Nephron (organoid): ENCODE measurements at regions not wholly inside any gene's neighbourhood (a gene's known extent, or its start where the extent isn't known, plus 50 kb on each side); places are given as distances from the start of the nearest gene placed in this dataset.
"Not testable (repeated sequence)": the region's sequence is repeated elsewhere in the genome, so short reads cannot be mapped to it uniquely, and the experiment has no call there.

Experiments used
- H3K27ac Mint-ChIP-seq, 3 experiments: 2 replicates each; pipeline ENCODE4 v1.8.0; 2020; ENCODE audit warnings: mixed read lengths in 3 of 3, mild to moderate bottlenecking in 2 of 3, moderate library complexity in 1 of 3
- H3K27me3 Mint-ChIP-seq: 2 replicates; pipeline ENCODE4 v1.8.0; 2021; ENCODE audit warnings: low read depth, mild to moderate bottlenecking, moderate library complexity, mixed read lengths
- H3K36me3 Mint-ChIP-seq: 2 replicates; pipeline ENCODE4 v1.8.0; 2020; ENCODE audit warnings: low read depth, mixed read lengths
- H3K4me1 Mint-ChIP-seq: 2 replicates; pipeline ENCODE4 v1.8.0; 2020; ENCODE audit warnings: mixed read lengths
- H3K4me3 Mint-ChIP-seq, 3 experiments: 2 replicates each; pipeline ENCODE4 v1.8.0; 2020; ENCODE audit warnings: mild to moderate bottlenecking in 3 of 3, mixed read lengths in 3 of 3, moderate library complexity in 2 of 3
- H3K9me3 Mint-ChIP-seq: 2 replicates; pipeline ENCODE4 v1.8.0; 2020; ENCODE audit warnings: mixed read lengths
- CTCF ChIP-seq, 3 experiments: fragments of 200-600 bp; sonication (generic); IDR thresholded peaks; one replicate each; pipeline ENCODE4 v1.5.0; 2021; ENCODE audit warnings: antibody characterized with exemption in 3 of 3; ENCODE audit not compliant: unreplicated experiment in 3 of 3

GRCh38 chr16:65372171-65372570 lies 250.3 kb upstream of the CDH11 start:
- Mint-ChIP-seq H3K27me3 (peaks cover 5% of the 10 kb centered on the region), H3K4me1 (peaks cover 22% of the 10 kb centered on the region), H3K36me3 (no peaks in the 10 kb centered on the region), H3K9me3 (peaks cover 2% of the 10 kb centered on the region), H3K27ac (peak overlapping the region in 1 of 3 experiments; percentile 4), H3K4me3 (no peak overlapping the region)
- no peak for TF ChIP-seq CTCF (IDR thresholded peaks at IDR 0.05; ENCODE audit: unreplicated experiment in 3 of 3)

- Mint-ChIP-seq H3K27me3 (peaks cover 5% of the 10 kb centered on the region), H3K4me3 (no peak overlapping the region), H3K27ac (peak overlapping the region in 1 of 3 experiments; percentile 44), H3K36me3 (no peaks in the 10 kb centered on the region), H3K9me3 (peaks cover 2% of the 10 kb centered on the region), H3K4me1 (peaks cover 4% of the 10 kb centered on the region)
- no peak for TF ChIP-seq CTCF (IDR thresholded peaks at IDR 0.05; ENCODE audit: unreplicated experiment in 3 of 3)
Observed at GRCh38 chr16:65365732-65366715, 244.2 kb upstream of the CDH11 start.

DNA sequence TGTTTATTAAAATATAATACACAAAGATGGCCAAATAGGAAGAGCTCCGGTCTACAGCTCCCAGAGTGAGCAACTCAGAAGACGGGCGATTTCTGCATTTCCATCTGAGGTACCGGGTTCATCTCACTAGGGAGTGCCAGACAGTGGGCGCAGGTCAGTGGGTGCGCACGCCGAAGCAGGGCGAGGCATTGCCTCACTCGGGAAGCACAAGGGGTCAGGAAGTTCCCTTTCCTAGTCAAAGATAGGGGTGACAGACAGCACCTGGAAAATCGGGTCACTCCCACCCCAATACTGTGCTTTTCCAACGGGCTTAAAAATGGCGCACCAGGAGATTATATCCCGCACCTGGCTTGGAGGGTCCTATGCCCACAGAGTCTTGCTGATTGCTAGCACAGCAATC lies 234.9 kb upstream of the CDH11 start:
- H3K27ac Mint-ChIP-seq, H3K27me3 Mint-ChIP-seq, H3K4me3 Mint-ChIP-seq, H3K36me3 Mint-ChIP-seq, H3K4me1 Mint-ChIP-seq: not testable (repeated sequence)
- peaks cover 22% of the 10 kb centered on the region for H3K9me3 Mint-ChIP-seq

- H3K27ac Mint-ChIP-seq = no peak overlapping the region
- peaks cover 22% of the 10 kb centered on the region for H3K9me3 Mint-ChIP-seq
- H3K4me1 Mint-ChIP-seq = no peaks in the 10 kb centered on the region
- no peak for TF ChIP-seq CTCF (IDR thresholded peaks at IDR 0.05; ENCODE audit: unreplicated experiment in 3 of 3)
- H3K36me3 Mint-ChIP-seq = peaks cover 3% of the 10 kb centered on the region
- H3K4me3 Mint-ChIP-seq = no peak overlapping the region
- H3K27me3 Mint-ChIP-seq = no peaks in the 10 kb centered on the region
Observed at GRCh38 chr16:65355706-65356105, 233.8 kb upstream of the CDH11 start.

DNA sequence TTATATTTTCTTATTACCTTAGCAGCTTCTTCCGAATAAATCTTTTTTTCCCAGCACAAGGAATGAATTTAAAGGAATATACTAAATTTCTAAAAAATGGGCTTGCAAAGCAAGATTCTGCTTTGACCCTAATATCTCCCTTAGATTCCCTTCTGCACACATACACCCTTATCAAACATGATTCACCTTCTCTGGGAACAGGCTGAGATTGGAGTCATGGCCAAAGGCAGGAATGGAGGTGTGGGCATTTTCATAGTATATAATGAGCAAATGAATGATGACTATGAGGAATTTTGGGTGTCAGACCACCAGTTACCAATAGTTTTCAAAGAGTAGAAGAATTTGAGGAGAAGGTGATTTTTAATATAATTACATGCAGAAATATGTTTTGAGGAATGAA lies 231.3 kb upstream of the CDH11 start:
- no peak overlapping the region for H3K4me3 Mint-ChIP-seq
- H3K9me3 Mint-ChIP-seq = peaks cover 16% of the 10 kb centered on the region
- no peaks in the 10 kb centered on the region for H3K4me1 Mint-ChIP-seq
- no peaks in the 10 kb centered on the region for H3K27me3 Mint-ChIP-seq
- no peak for TF ChIP-seq CTCF (IDR thresholded peaks at IDR 0.05; ENCODE audit: unreplicated experiment in 3 of 3)
- peaks cover 3% of the 10 kb centered on the region for H3K36me3 Mint-ChIP-seq
- H3K27ac Mint-ChIP-seq = no peak overlapping the region

- Mint-ChIP-seq H3K4me1 (no peaks in the 10 kb centered on the region), H3K36me3 (no peaks in the 10 kb centered on the region), H3K27me3 (no peaks in the 10 kb centered on the region), H3K27ac (no peak overlapping the region), H3K9me3 (no peaks in the 10 kb centered on the region), H3K4me3 (no peak overlapping the region)
- TF ChIP-seq CTCF (IDR thresholded peaks at IDR 0.05; ENCODE audit: unreplicated experiment in 3 of 3) = no peak
Observed at GRCh38 chr16:65349626-65350025, 227.8 kb upstream of the CDH11 start.
